ENCODE measurements at regions not wholly inside any gene's neighbourhood (a gene's known extent, or its start where the extent isn't known, plus 50 kb on each side); places are given as distances from the start of the nearest gene placed in this dataset.

DNA sequence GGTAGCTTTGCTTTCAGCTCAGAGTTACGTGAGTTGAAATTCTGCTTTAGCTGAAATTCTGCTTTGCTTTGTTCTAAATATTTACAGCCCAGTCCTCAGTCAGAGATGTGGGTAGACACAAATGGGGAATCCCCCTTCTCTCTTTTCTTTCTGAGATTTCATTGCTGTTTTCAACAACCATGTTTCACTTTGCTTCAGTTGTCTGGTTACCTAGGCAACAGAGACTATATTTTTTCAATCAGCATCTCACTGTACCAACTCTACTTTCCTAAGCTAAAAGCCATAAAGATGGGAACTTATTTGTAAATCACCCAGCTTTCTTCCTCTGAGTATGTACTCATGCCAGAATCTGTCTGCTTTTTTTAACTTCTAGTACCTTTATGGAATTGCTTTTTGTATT lies 509.0 kb downstream of the OLFM4 start:
- DNase-seq: no peak

DNA sequence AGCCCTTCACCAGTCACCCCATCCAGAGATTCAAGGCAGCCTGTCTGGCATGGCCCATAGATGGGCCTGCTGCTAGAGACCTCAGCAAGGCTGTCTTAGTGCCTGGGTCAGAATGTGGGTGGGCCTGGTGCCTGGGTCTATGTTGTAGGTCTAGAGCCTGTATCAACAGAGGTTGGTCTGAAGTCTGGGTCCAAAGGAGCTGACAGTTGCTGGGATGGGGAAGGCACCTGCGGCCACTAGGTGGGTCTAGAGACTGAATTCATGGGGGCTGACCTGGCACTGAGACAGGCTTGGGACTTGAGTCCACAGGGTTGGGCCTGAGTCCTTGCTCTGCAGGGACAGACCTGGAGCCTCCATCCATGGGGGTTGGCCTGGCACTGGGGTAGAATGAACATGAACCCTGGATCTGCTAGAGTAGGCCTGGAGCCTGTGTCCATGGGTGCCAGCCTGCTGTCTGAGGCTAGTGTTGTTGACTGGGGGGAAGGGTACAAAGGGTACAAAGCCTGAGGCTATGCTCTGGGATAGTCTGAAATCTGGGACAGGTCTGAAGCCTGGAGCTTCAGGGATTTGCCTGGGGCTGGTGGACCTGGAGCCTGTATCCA lies 516.8 kb downstream of the OLFM4 start:
- DNase-seq: no peak

DNA sequence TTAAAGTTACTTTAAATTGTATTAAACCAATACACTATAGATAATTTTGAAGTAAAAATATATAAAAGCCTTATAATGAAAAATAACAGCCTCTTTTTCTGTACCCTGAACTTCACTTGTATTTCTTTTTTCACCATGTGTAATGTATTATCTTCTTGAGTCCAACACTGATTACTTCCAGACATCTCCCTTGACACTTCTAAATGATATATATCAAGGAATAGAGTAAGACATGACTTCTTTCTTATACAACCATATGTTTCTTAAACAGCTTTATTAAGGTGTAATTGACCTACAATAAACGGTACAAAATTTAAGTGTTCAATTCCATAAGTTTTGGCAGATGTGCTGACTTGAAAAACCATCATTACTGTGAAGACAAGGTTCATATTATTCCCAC lies 531.9 kb downstream of the OLFM4 start:
- no peak for DNase-seq

DNA sequence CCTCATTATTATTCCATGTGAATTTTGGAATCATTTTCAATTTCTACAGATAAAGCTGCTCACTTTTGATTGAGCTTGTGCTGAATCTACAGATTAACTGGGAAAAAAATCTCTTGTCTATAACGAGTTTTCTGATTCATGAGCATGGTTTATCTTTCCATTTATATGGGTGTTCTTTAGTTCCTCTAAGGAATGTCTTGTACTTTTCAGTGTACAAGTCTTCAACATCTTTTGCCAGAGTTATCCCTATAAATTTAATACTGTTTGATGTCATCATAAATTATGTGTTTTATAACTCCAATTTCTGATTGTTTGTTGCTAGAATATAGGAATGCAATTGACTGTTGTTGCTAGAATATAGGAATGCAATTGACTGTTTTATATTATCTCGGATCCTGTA lies 533.8 kb downstream of the OLFM4 start:
- DNase-seq: no peak

DNA sequence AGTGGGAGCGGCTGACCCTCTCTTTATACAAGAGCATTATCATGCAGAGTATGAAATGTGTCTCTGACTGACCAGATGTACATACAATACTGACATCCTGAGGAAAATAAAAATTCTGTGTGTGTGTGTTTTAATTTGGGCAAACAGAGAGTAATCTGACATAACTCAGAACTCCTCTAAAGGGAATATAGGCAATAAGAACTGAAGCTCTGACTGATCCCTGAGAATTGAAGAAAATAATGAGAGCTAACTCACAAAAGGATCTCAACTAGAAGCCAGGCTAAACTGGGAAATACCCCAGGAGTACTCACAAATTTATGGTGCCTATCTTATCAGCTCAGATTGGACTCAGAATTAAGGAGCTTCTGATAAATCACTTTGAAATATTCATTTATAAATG lies 539.9 kb downstream of the OLFM4 start:
- no peak for DNase-seq

DNA sequence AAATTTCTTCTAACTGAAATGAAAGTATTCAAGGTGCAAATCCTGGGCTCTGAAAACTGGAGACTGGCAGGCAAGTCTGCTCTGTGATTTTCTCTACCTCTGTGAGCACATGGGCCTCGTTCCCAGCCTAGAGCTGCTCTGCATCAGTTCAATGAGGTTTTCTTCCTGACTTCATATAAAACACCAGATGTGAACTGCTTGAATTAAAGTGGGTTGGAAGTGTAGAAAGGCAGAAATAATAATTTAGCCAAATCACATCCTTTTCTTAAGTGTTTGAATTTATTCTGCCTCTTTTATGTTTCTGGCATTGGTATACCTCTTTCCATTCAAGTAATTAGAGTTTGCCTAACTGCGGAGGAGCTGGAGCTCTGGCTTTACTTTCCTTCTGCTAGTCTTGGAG lies 540.8 kb downstream of the OLFM4 start:
- no peak for DNase-seq

DNA sequence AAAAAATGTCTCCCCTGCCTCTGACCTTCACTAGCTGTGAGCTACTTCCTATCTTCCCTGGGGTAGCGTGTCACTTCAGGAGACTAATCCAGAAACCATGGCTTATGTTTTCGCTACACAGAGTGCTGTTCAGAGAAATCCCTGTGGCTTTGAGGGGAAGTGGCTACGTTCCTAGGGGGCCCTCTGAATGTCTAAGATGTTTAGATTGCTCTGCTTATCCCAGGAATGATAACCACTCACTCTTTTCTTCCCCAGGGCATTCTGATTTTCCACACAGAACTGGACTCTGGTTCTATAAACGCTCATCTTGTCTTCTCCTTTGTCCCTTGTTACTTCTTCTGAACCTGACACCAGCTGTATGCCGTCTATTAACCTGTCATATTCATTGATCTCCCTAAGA lies 572.5 kb downstream of the OLFM4 start:
- DNase-seq: no peak

DNA sequence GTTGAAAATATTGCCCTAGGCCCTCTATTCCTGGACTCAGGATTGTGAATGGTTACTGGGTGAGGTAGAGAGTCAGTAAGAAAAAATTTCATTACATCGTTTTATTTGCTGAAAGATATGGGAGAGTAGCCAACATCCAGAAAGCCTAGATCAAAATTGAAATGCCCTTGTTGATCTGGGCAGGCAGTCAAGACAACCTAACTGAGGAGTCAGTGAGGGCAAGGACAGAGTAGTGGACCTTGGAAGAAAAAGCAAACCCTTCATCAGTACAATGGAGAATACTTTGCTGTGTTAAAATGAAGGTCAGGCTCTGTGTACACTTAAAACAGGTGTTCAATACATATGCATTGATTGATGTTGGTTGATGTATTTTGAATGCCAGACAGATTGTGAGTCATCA lies 576.7 kb downstream of the OLFM4 start:
- no peak for DNase-seq

DNA sequence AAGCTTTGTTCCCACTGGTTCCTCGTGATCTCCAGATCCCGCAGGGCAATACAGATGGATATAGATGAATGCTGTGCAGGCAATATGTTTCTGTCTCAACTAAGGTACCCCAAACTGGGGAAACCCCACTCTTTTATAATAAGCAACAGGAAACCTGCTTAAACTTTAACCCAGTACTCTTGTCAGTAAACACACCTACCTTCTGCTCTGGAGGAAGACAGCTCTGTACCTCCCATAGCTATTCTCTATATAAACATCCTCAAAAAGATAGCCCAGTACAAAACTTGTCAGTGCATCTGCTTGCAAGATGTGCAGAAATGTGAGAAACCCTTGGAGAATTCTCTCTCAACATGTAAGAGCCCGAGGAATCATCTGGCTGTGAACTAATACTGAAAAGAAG lies 583.6 kb downstream of the OLFM4 start:
- DNase-seq: no peak

DNA sequence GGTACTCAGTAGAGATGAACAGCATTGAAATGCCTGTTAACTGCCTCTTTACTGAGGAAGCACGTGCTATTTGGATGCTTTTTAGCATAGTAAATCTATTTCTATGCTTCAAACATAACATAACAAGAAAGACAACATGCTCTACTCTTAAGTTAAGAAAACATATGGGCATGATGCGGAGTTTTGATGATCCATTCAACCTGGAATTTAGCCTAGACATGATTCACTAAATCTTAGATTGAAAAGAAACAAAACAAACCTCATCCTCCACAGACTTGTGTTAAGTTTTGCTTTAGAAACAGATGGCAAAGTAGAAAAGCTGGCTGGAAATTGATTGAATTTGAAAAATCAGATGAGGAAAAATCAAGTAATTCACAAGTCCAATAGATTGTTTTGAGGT lies 593.8 kb downstream of the OLFM4 start:
- DNase-seq: no peak

DNA sequence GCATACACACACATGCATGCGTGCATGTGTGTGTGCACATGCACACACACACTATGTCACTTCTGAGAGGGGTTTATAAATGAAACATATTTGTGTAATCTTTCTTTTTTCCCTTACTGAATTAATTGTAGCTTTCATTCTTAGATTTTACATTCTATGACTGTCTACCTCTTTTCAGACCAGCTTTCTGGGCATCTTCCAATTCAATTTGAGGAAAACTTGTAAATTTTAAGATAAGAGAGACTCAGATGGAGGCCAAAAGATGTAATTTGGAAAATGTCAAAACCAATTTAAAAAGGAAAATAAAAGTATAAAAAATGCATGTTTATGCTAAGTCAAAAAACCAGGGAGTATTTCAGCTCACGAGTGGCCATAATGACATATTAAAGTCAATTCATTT lies 594.5 kb downstream of the OLFM4 start:
- no peak for DNase-seq

DNA sequence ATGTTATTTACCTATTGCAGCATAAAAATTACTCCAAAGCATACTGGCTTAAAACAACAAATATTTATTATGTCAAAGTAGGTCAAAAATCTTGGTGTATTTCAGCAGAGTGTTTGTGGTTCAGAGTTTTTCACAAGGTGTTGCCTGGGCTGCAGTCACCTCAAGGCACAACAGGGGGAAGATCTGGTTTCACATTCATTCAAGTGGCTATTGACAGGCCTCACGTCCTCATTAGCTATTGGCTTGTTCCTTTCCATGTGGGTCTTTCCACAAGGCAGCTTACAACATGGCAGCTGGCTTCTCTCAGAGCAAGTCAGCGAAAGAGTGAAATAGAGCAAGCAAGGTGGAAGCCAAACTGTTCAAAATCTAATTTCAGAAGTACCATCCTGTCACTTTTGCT lies 602.9 kb downstream of the OLFM4 start:
- DNase-seq: no peak

DNA sequence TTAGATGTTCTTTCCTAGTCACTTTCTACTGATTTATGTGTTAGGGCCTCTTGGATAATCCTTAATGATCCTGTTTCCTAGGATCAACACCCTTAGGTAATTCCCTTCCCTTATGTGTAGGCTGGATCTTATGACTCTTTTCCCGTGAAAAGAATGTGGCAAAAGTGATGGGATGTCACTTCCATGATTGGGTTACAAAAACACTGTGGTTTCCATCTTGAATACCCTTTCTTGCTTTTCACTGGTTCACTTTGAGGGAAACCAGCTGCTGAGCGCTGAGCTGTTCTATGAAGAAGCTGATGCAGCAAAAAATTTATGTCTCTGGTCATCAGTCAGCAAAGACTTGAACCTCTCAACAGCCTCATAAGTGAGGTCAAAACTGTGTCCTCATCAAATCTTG lies 609.4 kb downstream of the OLFM4 start:
- no peak for DNase-seq

DNA sequence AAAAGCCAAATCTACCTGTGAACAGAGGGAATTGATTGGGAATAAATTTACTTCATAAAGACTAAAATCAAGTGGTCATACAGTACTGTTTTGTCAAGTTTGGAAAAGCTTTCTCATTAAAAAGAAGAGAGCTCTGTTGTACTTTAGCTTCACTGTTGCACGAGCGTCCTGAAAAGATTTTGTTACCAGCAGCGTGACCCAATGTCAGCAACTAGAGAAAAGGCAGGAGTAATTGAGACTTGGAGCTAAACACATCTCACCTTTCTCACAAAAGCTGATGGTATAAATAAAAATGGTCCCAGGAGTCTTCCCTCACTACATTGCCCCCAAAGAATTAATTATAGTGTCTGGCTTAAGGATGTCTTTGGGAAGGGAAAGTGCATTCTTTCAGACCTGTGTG lies 613.7 kb downstream of the OLFM4 start:
- DNase-seq: no peak

DNA sequence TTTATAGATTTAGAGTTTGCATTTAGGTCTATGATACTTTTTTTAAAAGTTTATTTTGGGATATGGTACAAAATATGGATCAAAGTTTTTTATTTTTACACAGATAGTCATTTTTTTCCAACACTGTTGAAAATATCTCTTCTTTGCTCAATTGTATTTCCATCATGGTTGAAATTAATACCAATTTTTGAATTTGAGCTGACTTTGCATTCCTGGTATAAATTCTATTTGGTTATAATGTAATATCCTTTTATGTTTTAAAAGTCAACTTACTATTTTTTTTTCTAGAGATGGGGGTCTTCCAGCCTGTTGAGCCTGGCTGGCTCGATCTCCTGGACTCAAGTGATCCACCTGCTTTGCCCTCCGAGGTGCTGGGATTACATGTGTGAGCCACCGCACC lies 620.1 kb downstream of the OLFM4 start:
- no peak for DNase-seq

DNA sequence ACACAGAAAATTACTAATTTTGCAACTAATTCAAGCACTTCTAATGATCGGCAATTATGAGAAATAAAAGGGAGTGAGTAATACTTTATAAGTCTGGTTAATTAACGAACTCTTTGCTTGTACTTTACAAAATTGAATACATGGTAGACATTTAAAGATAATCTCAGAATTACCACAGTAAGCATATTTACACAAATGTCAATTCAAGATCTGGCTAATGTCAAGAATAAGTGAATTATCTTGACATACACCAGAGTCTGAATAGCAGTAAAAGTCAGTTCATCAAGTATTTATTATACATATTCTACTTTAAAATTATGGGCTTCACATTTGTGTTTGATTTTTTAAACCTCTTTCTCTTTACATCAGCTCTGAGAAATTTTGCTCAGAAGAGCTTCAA lies 643.4 kb downstream of the OLFM4 start:
- no peak for DNase-seq

DNA sequence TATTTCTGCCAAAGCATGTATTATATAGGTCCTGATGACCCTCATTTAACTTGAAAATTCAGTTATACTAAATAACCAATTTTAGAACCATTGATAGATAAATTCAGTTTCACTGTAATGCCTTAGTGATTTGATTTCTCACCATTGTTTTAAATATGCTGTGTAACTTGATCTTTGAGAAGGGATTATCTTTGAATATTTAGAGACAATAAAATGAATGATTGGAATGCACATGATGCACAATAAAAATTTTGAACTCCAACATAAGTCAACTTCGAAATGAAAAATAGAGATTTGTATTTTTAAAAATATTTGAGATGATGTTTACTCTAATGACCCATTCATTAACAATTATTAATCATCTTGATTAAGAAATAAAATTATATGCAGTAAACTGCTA lies 654.5 kb downstream of the OLFM4 start:
- DNase-seq: no peak

DNA sequence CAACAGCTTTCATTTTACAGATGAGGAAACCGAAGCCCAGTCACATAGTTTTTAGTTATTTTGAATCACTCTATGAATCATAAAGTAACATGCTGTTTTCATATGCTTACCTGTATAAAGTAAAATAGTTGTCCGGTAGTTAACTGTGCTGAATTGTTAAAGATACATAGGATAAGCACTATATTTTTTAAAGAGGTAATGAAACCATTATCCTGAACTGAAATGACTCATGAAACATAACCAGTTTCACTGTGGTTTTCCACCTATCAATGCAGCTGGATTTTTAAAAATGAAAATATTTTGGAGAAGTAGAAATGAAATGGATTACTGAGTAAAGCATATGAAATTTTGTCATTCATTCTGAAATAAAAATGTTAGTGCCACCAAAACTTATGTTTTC lies 655.0 kb downstream of the OLFM4 start:
- no peak for DNase-seq

DNA sequence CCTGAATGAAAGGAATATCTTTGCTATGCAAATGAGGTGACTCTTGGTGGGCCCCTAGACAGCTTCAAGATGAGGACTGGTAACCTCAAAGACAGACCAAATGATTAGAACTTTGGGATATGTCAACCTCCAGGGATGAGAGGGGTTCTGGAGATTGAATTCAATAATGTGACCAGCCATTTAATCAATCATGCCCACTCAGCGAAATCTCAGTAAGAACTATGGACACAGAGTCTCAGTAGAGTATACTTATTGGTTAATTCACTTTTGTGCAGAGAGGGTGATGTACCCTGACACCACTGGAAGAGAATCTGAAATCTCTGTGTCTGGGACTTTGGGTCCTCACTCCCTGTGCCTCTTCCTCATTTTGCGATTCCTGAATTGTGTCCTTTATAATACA lies 662.8 kb downstream of the OLFM4 start:
- no peak for DNase-seq

DNA sequence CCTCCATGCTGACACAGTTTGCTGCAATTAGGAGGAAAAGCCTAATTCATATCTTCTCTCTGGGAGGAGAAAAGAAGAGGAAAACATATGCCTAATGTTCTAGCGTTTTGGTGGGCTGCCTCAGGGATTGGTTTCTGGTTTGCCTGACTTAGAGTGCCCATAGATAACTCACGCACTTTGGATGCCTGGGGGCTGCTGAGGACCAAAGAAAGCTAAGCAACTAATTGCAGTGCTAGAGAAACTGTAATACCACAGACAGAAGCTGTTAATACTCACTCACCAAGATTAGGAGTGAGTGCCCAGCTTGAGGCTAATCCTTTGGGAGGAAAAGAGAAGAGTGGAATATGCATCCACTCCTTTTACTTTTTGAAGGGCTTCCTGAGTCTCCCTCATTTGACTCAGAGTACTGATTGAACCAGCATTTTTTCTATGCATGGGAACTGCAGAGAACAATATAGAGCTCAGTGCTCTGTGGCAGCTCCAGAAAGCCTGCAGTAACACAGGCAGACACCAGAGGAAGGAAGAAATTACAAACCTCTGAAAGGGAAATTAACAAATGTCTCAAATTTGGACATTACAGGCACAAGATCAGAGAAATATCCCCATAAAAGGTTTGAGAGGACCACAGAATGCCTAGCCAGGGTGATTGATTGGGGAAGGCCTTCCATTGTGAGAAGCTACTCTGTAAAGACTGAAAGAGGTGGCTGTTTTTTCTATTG lies 666.4 kb downstream of the OLFM4 start:
- DNase-seq: no peak

DNA sequence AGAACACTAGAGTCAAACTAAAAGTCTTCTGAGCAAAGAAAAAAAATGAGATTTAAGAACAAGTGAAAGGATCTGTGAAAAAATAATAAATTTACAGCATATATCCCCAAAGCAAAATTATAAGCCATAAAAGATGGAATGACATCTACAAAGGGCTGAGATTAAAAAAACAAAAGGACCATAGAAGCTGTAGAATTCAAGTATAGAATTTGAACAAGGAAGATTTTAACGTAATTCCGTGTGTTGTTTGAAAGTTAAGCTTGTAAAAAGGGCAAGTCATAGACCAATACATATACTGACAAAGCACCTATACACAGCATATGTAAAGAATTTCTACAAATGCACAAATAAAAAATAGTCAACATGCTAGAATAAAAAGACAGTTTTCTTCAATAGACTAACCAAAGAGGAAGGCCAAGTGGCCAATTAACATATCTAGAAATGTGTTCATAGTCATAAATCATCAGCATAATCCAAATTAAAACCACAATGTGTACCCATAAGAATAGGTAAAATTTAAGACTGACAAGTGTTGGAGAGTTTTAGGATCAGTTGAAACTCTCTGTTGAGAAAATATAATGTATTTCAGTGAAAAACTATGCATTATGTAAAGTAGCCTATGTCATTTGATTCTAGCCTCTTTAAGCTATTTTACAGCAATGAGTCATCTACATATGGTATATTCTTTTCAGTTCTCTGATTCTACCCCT lies 674.9 kb downstream of the OLFM4 start:
- DNase-seq: no peak

DNA sequence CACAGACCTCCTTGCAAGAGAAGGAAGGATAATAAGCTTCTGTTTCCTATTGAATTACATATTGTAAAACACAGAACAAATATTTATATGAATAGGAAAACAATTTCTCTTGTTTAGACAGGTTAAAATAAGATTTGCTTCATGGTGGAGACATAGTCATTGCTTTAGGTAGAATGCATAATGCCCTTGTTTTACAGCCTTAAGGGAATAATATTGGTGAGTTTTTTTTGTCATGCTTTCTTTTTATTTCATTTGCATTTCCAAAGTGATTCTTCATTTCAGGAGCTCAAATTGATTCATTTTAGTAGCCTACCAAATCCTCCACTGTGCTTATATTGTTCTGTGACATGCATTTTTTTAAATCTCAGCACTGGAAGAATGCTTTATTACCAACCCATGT lies 690.7 kb downstream of the OLFM4 start:
- DNase-seq: no peak

DNA sequence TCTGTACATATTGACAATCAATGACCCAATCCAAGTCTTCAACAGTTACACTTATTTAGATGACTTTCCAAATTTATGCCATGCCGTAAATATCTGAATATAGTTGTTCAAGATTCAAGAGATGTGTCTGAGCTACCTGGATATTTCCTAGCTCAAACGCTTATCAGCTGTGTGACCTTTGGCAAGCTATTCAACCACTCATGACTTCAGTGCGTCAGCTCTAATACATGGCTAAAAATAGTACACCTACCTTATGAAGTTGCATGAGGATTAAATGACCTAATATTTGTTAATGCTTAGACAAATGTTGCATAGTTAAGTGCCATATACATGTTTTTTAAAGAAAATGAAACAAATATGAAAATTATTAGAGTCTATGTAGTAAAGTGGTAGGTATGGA lies 704.1 kb downstream of the OLFM4 start:
- DNase-seq: no peak

DNA sequence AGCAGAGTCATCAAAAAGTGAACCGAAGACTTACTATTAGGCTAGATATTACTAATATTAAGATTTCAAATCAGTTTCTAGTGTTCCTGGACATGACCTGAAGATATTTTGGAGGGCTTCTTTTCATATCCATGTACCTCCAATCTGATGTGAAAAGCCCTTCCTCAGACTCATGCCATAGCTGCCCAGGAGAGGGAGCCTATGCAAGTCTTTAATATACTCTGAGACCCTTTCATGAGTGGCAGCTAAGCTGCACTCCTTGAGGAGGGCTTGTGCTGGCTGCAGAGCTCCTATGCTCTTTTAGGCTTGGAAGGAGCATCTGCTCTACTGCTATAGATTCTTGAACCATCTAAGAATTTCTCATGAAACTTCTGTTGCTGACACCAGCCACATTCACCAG lies 715.3 kb downstream of the OLFM4 start:
- DNase-seq: no peak

DNA sequence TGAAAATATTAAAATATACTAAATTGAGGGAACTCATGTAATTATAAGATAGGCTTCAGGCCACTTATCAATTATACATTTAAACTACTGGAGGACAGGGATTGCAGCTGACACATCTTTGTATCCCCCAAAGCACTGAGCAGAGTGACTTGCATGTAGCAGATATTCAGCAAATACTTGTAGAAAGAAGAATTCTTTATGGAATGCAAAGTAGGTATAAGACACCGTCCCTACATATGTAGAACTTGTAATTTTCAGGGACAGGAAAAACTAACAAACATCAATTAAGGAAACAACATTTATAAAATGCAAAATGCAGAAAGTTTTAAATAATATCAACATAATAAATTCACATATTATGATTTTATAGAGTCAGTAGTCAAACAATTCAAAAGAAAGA lies 719.2 kb downstream of the OLFM4 start:
- DNase-seq: no peak

Measured in Kasumi-1 (cell line).